ENCODE measurements at regions not wholly inside any gene's neighbourhood (a gene's known extent, or its start where the extent isn't known, plus 50 kb on each side); places are given as distances from the start of the nearest gene placed in this dataset.

DNA sequence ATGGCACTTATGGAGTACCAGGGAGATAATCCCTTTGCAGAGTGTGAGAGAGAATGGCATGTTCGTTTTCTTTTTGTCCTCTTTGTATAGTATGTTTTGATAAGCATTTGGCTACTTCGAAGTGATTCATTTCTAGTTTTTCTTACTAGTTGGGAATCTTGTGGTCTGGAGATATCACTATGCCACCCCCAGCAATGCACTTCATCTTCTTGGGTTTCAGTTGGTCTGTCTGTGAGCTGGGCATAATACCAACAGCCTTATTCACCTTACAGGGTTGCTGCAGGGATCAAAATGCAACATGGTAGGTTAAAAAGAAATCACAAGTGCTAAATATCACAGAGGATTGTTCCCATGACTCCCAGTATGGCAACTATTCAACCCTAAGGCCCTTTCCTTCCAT is 387.8 kb upstream of the CADM1 start:
- 57 to 78% methylated on average over 2 of the region's 2 CpGs for WGBS, 2 donors
- Histone ChIP-seq H3K4me1 (no peaks in the 10 kb centered on the region), H3K9me3 (no peaks in the 10 kb centered on the region), H3K36me3 (no peaks in the 10 kb centered on the region), H3K4me3 (no peak overlapping the region), H3K27me3 (no peaks in the 10 kb centered on the region), H3K27ac (no peak overlapping the region)
- intact Hi-C loops (cut with DNase I) = no loop called here
- TF ChIP-seq POLR2AphosphoS5 (IDR thresholded peaks at IDR 0.05) (no peak), CTCF (IDR thresholded peaks at IDR 0.05) (no peak), POLR2A (IDR thresholded peaks at IDR 0.05) (no peak), EP300 (IDR thresholded peaks at IDR 0.05) (no peak)
- DNase-seq = no peak

GRCh38 chr11:115891581-115891980 is 387.4 kb upstream of the CADM1 start:
- no peak overlapping the region for H3K4me3 ChIP-seq
- intact Hi-C loops (cut with DNase I) = no loop called here

GRCh38 chr11:115890500-115890899 is 386.3 kb upstream of the CADM1 start:
- TF ChIP-seq CTCF (IDR thresholded peaks at IDR 0.05) (no peak), POLR2AphosphoS5 (IDR thresholded peaks at IDR 0.05) (no peak), EP300 (IDR thresholded peaks at IDR 0.05) (no peak), POLR2A (IDR thresholded peaks at IDR 0.05) (no peak)
- Histone ChIP-seq H3K9me3 (no peaks in the 10 kb centered on the region), H3K27ac (no peak overlapping the region), H3K4me1 (no peaks in the 10 kb centered on the region), H3K36me3 (no peaks in the 10 kb centered on the region), H3K27me3 (no peaks in the 10 kb centered on the region), H3K4me3 (no peak overlapping the region)
- no peak for DNase-seq
- 92 to 94% methylated on average over 5 of the region's 5 CpGs for WGBS, 2 donors
- intact Hi-C loops (cut with DNase I) = no loop called here

More at GRCh38 chr11:115891581-115891980, 387.4 kb upstream of the CADM1 start:
- Histone ChIP-seq H3K9me3 (no peaks in the 10 kb centered on the region), H3K27me3 (no peaks in the 10 kb centered on the region), H3K36me3 (no peaks in the 10 kb centered on the region), H3K4me1 (no peaks in the 10 kb centered on the region), H3K27ac (no peak overlapping the region)
- TF ChIP-seq POLR2A (IDR thresholded peaks at IDR 0.05) (no peak), CTCF (IDR thresholded peaks at IDR 0.05) (no peak), EP300 (IDR thresholded peaks at IDR 0.05) (no peak), POLR2AphosphoS5 (IDR thresholded peaks at IDR 0.05) (no peak)
- WGBS, 2 donors = 33 to 41% methylated on average over 1 of the region's 1 CpG
- DNase-seq = no peak

- DNase-seq = no peak
- intact Hi-C loops (cut with DNase I) = no loop called here
- TF ChIP-seq EP300 (IDR thresholded peaks at IDR 0.05) (no peak), POLR2AphosphoS5 (IDR thresholded peaks at IDR 0.05) (no peak), POLR2A (IDR thresholded peaks at IDR 0.05) (no peak), CTCF (IDR thresholded peaks at IDR 0.05) (no peak)
- Histone ChIP-seq H3K27me3 (no peaks in the 10 kb centered on the region), H3K4me1 (no peaks in the 10 kb centered on the region), H3K27ac (no peak overlapping the region), H3K4me3 (no peak overlapping the region), H3K9me3 (no peaks in the 10 kb centered on the region), H3K36me3 (no peaks in the 10 kb centered on the region)
- 89 to 91% methylated on average over 6 of the region's 6 CpGs for WGBS, 2 donors
These were observed 385.5 kb upstream of the CADM1 start for GRCh38 chr11:115889712-115890111.

GRCh38 chr11:115887727-115888126 is 383.5 kb upstream of the CADM1 start:
- TF ChIP-seq CTCF (IDR thresholded peaks at IDR 0.05) (no peak), POLR2AphosphoS5 (IDR thresholded peaks at IDR 0.05) (no peak), EP300 (IDR thresholded peaks at IDR 0.05) (no peak), POLR2A (IDR thresholded peaks at IDR 0.05) (no peak)
- intact Hi-C loops (cut with DNase I) = no loop called here
- H3K36me3 ChIP-seq = no peaks in the 10 kb centered on the region
- WGBS, 2 donors = 83 to 85% methylated on average over 8 of the region's 8 CpGs
- no peaks in the 10 kb centered on the region for H3K4me1 ChIP-seq
- H3K4me3 ChIP-seq = no peak overlapping the region
- no peaks in the 10 kb centered on the region for H3K9me3 ChIP-seq
- no peak overlapping the region for H3K27ac ChIP-seq
- no peaks in the 10 kb centered on the region for H3K27me3 ChIP-seq
- DNase-seq = no peak
